ENCODE measurements at regions not wholly inside any gene's neighbourhood (a gene's known extent, or its start where the extent isn't known, plus 50 kb on each side); places are given as distances from the start of the nearest gene placed in this dataset.
"Not testable (repeated sequence)": the region's sequence is repeated elsewhere in the genome, so short reads cannot be mapped to it uniquely, and the experiment has no call there.

DNA sequence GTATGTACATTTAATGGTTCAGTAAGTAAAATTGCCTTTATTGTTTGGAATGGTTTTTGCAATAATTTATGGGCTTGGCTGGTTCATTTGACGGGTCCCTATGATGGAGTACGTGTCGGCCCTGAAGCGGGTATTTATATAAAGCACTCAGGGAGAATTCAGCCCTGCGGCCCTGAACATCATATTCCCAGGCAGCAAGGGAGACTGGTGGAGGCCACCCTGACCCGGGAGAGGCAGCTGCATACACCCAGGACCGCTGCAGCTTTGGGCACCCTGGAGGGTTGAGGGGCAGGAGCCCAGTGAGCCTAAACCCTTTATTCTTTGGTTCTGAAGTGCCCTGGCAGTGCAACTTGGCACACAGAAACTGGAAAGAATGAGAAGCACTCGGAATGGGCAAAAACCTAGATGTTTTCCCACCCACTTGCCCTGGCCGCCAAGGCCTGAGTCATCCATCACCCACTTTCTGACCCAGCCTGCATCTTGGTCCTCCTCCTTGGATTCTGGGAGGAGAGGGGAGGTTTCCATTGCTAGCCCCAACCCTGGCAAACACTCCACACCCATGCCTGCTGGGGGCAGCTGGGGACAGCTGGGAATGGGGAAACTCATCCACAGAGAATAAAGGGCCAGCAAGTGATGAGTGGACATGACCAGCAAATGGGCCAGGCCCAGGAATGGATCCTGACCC is 162.2 kb upstream of the TNRC6C start:
- DNase-seq (ENCODE audit: low spot score) = no peak

DNA sequence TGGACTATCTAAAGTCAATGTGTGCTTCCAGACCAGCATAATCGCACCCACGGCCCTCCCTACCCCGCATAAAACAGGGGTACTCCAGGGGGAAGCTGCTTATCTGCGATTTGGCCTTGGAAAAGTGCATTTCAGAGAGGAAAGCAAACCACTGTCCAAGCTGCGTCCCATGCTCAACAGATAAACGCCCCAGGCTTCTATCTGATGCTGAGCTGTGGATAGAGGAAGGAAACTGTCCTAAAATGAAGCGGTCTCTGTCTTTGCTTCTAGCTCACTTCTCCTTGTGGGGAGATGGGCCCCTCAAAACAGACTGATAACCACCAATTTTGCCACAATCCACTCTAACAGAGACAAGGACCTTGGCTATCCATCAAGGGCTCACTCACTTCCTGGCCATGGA is 160.5 kb upstream of the TNRC6C start:
- no peak for DNase-seq (ENCODE audit: low spot score)

GRCh38 chr17:77798481-77798880 is 160.0 kb upstream of the TNRC6C start:
- DNase-seq (ENCODE audit: low spot score) = no peak

DNA sequence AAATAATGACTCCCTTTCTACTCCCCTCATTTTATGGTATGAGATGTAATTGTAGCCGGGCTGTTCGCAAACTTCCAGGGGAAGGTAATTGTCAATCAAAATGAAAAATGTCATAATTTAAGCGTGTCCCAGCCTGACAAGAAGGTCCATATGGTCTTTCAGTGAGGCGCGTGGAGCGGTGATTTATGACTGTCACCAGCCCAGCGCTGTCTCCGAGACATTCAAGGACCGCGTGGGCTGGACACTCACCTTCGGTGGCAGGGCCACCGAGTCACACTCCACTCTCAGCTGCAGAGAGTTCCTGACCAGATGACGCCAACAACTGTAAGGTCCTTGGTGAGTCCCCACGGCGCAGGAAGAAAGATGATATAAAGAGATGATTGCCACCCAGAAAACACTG is 157.7 kb upstream of the TNRC6C start:
- DNase-seq (ENCODE audit: low spot score) = no peak

GRCh38 chr17:77801545-77802332 is 156.8 kb upstream of the TNRC6C start:
- DNase-seq (ENCODE audit: low spot score) = peak; percentile 85

GRCh38 chr17:77802333-77802615 is 156.2 kb upstream of the TNRC6C start:
- DNase-seq (ENCODE audit: low spot score) = no peak

GRCh38 chr17:77802811-77803220 is 155.7 kb upstream of the TNRC6C start:
- DNase-seq (ENCODE audit: low spot score) = peak; percentile 91

DNA sequence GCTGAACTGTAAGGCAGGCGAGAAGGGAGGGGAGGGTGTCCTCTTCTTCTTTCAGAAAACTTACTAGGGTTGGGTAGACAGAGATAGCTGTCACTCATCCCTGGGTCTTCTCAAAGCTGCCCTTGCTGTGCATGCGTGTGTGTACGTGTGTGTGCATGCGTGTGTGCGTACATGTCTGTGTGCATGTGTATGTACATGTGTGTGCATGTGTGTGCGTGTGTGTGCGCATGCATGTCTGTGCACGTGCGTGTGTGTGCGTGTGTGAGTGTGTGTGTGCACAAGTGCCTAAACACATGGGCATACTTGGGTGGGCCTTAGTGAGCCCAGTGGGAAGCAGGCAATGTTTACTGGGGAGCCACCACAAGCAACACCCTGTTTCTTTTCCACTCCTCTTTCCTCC is 154.8 kb upstream of the TNRC6C start:
- no peak for DNase-seq (ENCODE audit: low spot score)

DNA sequence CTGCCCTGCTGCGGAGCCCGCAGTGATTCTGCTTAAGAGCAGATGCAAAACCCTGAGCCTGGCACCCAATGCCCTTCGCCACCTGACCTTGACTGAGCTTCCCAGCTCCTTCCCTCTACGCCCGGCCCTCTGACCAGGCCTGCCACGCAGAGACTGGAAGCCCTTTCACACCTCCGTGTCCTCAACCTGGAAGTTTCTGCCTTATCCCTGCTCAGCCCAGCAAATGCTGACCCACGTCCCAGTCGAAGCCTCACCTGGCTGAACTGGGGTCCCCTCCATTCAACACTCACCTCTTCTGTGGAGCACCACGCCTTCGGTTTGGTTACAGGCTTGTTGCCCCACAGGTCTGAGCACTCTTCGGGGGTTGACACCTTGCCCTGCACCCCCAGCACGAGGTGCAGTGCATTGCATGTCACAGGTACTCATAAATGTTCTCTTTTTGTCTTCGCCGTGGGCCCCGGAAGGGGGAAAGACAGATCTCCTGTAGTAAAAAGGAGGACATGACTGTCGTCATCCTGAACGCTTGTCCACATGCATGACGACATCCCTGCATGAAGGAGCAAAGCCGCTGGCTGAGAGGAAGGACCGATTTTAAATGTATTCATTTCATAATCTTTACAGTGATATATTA is 153.6 kb upstream of the TNRC6C start:
- DNase-seq (ENCODE audit: low spot score) = no peak

DNA sequence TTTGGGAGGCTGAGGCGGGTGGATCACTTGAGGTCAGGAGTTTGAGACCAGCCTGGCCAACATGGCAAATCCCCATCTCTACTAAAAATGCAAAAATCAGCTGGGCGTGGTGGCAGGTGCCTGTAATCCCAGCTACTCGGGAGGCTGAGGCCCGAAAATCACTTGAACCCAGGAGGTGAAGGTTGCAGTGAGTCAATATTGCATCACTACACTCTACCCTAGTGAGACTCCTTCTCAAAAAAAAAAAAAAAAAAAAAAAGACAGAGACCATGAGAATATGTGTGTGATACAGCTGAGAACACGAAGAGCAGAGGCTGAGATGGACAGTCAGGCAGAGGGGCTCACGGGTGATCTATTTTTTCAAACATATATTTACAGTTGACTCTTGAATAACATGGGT is 152.5 kb upstream of the TNRC6C start:
- not testable (repeated sequence) for DNase-seq (ENCODE audit: low spot score)

GRCh38 chr17:77807051-77807745 is 151.3 kb upstream of the TNRC6C start:
- no peak for DNase-seq (ENCODE audit: low spot score)

GRCh38 chr17:77807746-77808441 is 150.6 kb upstream of the TNRC6C start:
- DNase-seq (ENCODE audit: low spot score) = no peak

- no peak for DNase-seq (ENCODE audit: low spot score)
These were observed 149.6 kb upstream of the TNRC6C start for GRCh38 chr17:77808686-77809425.

DNA sequence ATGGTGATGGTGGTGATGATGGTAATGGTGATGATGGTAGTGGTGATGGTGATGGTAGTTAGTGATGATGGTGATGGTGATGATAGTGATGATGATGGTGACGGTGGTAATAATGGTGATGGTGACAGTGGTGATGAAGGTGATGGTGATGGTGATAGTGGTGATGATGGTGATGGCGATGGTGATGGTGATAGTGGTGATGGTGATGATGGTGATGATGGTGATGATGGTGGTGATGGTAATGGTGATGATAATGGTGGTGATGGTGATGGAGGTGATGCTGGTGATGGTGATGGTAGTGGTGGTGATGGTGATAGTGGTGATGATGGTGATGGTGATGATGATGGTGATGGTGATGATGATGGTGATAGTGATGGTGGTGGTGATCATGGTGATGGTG is 148.7 kb upstream of the TNRC6C start:
- DNase-seq (ENCODE audit: low spot score) = no peak

GRCh38 chr17:77810536-77810935 is 148.0 kb upstream of the TNRC6C start:
- DNase-seq (ENCODE audit: low spot score) = no peak

DNA sequence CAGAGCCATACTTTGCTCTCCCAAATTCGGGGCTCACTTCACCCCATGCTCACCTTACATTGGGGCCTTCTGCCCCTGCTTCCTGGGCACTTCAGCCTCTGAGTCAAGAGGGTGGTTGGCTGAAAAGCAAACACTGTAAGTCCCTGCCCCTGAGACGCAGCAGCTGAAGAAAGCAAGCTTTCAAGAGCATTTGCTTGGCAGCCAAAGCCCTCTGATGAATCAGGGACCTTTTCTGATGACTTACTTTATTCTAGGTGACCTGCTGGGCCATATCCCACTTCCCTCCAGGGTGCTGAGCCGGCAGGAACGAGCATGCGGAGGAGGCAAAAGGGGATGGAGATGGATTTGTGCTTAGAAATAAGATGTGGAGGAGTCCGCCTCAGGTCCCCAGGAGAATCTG is 147.0 kb upstream of the TNRC6C start:
- DNase-seq (ENCODE audit: low spot score) = no peak

DNA sequence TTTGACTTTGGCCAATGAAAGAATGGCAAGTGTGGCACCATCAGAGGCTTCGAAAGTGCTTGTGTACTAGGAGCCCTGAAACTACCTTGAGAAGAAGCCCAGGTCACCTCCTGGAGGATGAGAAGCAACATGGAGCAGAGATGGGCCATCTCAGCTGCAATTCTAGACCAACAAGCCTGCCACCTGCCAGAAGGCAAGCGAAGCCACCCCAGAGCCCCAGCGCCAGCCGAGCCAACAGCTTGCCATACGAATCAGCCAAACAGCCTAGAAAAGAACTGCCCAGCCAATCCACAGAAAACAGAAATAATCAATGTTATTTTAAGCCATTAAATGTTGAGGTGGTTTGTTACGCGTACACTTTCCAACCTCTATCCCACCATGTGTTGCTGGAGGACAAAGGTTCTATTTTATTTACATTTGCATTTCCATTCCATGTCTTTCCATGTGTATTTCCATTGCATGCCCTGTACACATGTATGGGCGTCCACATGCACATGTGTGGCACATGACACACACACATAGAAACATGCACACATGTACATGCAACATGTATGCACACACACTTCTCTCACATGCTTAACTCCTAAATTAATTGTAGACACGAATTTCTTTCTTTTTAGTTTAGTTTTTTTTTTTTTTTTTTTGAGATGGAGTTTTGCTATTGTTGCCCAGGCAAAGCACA is 144.3 kb upstream of the TNRC6C start:
- DNase-seq (ENCODE audit: low spot score) = no peak

DNA sequence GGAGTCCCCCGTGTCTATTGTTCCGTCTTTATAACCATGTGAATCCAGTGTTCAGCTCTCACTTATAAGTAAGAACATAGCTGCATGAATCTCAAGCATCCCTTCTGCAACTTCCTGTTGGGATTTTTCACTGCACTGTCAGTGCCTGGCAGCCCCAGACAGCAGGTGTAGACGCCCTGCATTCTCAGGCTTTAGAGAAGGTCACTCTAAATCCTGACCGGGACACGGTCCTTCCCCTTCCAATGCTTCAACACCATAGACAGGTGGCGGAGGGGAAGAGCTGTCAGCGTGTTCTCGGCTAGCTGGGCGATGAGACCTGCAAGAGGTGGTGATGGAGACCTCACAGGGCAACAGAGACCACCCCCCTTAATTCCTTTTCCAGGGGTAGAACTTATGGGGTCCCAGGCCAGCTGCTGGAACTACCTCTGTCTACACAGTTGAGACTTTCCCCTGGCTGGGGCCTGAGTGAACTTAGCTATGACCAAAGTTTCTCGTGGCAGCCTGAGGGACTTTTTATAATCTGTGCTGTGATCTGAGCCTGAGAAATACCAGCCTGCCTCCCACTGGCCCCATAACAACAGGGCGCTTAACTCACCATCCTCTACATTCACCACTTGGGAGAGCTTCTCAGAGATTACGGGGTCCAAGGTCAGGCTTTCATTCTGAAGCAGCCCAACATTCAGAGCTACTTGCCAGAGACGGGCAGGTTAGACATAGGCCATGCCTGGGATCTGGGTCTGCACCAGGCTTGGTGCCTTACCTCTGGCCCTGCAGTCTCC is 143.2 kb upstream of the TNRC6C start:
- no peak for DNase-seq (ENCODE audit: low spot score)

- no peak for DNase-seq (ENCODE audit: low spot score)
These were observed 140.6 kb upstream of the TNRC6C start for GRCh38 chr17:77817953-77818352.

GRCh38 chr17:77819497-77819896 is 139.0 kb upstream of the TNRC6C start:
- DNase-seq (ENCODE audit: low spot score) = no peak
